Kidney (tissue), 13 donors: ENCODE measurements at regions not wholly inside any gene's neighbourhood (a gene's known extent, or its start where the extent isn't known, plus 50 kb on each side); places are given as distances from the start of the nearest gene placed in this dataset.

ENCODE experiments used
- DNase-seq, 5 donors: peaks; one replicate each; pipeline ENCODE4 v3.0.0-alpha.2; 2013 to 2020
- FAIRE-seq: peaks from 2 replicates; lab custom pipeline; 2012; peaks lifted over from hg19 to GRCh38; lab: Jason Lieb, UNC
- H3K27ac ChIP-seq, 2 donors: one replicate each; pipeline ENCODE4 v1.7.0; 2013; ENCODE audit warnings: low read depth in 2 of 2, low read length in 2 of 2, inconsistent platforms in 1 of 2
- H3K27me3 ChIP-seq: one replicate; pipeline ENCODE4 v1.7.1; 2013; ENCODE audit warnings: low read length, inconsistent platforms; ENCODE audit not compliant: control insufficient read depth, insufficient read depth
- H3K36me3 ChIP-seq, 3 donors: one replicate each; pipeline versions ENCODE4 v1.7.0 to v1.7.1; 2013; ENCODE audit warnings: low read length in 3 of 3, control low read depth in 1 of 3, inconsistent platforms in 1 of 3; ENCODE audit not compliant: insufficient read depth in 3 of 3, control insufficient read depth in 2 of 3
- H3K4me1 ChIP-seq, 3 donors: one replicate each; pipeline versions ENCODE4 v1.7.0 to v1.7.1; 2013; ENCODE audit warnings: low read length in 3 of 3, inconsistent platforms in 1 of 3, low read depth in 1 of 3; ENCODE audit not compliant: control insufficient read depth in 2 of 3, insufficient read depth in 2 of 3
- H3K4me3 ChIP-seq, 3 donors: one replicate each; pipeline versions ENCODE4 v1.7.0 to v1.8.1; 2013; ENCODE audit warnings: low read length in 3 of 3, control low read depth in 1 of 3, inconsistent platforms in 1 of 3
- H3K9ac ChIP-seq, 3 donors: one replicate each; pipeline versions ENCODE4 v1.7.0 to v1.7.1; 2013; ENCODE audit warnings: low read length in 3 of 3, control low read depth in 1 of 3, inconsistent platforms in 1 of 3
- H3K9me3 ChIP-seq, 3 donors: one replicate each; pipeline versions ENCODE4 v1.7.0 to v1.7.1; 2013; ENCODE audit warnings: low read length in 3 of 3, control low read depth in 1 of 3, inconsistent platforms in 1 of 3; ENCODE audit not compliant: control insufficient read depth in 2 of 3, insufficient read depth in 1 of 3
- intact Hi-C: fragments of 100-400 bp; cut with DNase I; formaldehyde crosslinking; loops from one replicate; pipeline ENCODE4 v1.11.1; 2022
- TF ChIP-seq, protein P1 (sequence below): IDR thresholded peaks from 3 replicates; pipeline ENCODE4 v1.5.1; 2012; ENCODE audit warnings: mild to moderate bottlenecking, moderate library complexity, borderline replicate concordance; ENCODE audit not compliant: insufficient read depth; ENCODE audit errors: extremely low read depth
- donor health status: control.
- donor health status: control.
- donor health status: control.
- donor health status: control.
- donor health status: control.
- donor health status: DM: yes; HTN: yes; CAD: no.
- donor health status: Normal renal cell carcinoma (clear cell type).

DNA sequence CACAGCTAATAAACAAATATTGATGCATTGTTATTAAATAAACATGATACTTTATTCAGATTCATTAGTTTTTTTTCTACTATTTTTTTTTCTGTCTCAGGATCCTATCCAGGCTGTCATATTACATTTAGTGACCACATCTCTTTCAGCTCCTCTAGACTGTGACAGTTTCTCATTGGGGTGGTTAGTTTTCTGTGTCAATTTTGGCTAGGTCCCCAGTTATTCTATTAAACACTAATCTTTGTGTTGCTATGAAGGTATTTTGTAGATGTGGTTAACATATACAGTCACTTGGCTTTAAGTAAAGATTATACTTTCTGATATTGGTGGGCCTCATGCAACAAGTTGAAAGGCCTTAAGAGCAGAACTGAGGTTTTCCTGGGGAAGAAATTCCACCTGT lies 563.0 kb downstream of the LRRC70 start:
- H3K27ac ChIP-seq, result no peak overlapping the region
- DNase-seq, result no peak
- intact Hi-C loops, result no loop called here
- H3K4me1 ChIP-seq, result no peaks in the 10 kb centered on the region
- TF ChIP-seq, protein P1, sequence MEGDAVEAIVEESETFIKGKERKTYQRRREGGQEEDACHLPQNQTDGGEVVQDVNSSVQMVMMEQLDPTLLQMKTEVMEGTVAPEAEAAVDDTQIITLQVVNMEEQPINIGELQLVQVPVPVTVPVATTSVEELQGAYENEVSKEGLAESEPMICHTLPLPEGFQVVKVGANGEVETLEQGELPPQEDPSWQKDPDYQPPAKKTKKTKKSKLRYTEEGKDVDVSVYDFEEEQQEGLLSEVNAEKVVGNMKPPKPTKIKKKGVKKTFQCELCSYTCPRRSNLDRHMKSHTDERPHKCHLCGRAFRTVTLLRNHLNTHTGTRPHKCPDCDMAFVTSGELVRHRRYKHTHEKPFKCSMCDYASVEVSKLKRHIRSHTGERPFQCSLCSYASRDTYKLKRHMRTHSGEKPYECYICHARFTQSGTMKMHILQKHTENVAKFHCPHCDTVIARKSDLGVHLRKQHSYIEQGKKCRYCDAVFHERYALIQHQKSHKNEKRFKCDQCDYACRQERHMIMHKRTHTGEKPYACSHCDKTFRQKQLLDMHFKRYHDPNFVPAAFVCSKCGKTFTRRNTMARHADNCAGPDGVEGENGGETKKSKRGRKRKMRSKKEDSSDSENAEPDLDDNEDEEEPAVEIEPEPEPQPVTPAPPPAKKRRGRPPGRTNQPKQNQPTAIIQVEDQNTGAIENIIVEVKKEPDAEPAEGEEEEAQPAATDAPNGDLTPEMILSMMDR, result no peak
- no peaks in the 10 kb centered on the region for H3K9me3 ChIP-seq
- no peak overlapping the region for H3K4me3 ChIP-seq
- FAIRE-seq, result no peak
- no peaks in the 10 kb centered on the region for H3K36me3 ChIP-seq
- no peak overlapping the region for H3K9ac ChIP-seq
- no peaks in the 10 kb centered on the region for H3K27me3 ChIP-seq

- no peak overlapping the region for H3K9ac ChIP-seq
- FAIRE-seq, result no peak
- H3K36me3 ChIP-seq, result no peaks in the 10 kb centered on the region
- H3K4me3 ChIP-seq, result no peak overlapping the region
- no peaks in the 10 kb centered on the region for H3K27me3 ChIP-seq
- DNase-seq, result no peak
- intact Hi-C loops, result no loop called here
- no peak overlapping the region for H3K27ac ChIP-seq
- no peaks in the 10 kb centered on the region for H3K4me1 ChIP-seq
- TF ChIP-seq, protein P1, result no peak
- no peaks in the 10 kb centered on the region for H3K9me3 ChIP-seq
Measured at GRCh38 chr5:63135291-63135690, 556.7 kb downstream of the LRRC70 start.

DNA sequence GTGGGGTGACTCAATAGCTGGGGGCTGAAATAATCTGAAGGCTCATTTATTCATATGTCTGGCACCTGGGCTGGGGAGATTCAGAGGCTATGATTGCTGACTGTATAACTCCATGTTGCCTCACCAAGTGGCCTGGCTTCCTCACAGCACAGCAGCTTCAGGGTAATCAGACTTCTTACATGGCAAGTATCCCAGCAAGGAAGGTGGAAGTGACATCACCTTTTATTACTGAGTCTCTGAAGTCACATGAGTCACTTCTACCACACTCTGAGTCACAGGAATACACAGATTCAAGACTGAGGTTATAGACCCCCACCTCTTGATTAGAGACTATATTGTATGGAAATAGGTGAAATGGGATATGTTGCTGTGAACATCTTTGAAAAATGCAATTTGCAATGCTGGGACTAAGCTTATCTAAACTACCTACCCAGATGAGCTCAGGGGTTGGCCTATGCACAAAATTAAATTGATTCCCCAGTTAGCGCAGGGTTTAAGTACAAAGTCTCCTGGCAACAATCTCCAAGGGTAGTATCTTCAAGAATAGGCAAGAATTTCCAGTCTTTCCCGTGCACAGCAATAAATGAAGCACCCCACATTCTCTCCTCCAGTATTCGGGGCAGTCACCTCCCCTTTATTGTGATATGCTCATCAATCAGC lies 553.1 kb downstream of the LRRC70 start:
- no peak for DNase-seq

More for the DNA sequence above, 553.1 kb downstream of the LRRC70 start:
- FAIRE-seq, result no peak
- Histone ChIP-seq H3K4me3 (no peak overlapping the region), H3K27ac (no peak overlapping the region), H3K27me3 (no peaks in the 10 kb centered on the region), H3K36me3 (no peaks in the 10 kb centered on the region), H3K4me1 (no peaks in the 10 kb centered on the region), H3K9me3 (no peaks in the 10 kb centered on the region), H3K9ac (no peak overlapping the region)
- TF ChIP-seq, protein P1, result no peak
- intact Hi-C loops, result no loop called here
